Activated CD4-positive, alpha-beta T cell treated with anti-CD3 and anti-CD28 coated beads for 36 hours (primary cell): ENCODE measurements at regions not wholly inside any gene's neighbourhood (a gene's known extent, or its start where the extent isn't known, plus 50 kb on each side); places are given as distances from the start of the nearest gene placed in this dataset.

Experiments used
- ATAC-seq: fragments of 200-7000 bp; cut with Tn5 transposase; one replicate; pipeline ENCODE4 v1.10.0; 2021; ENCODE audit warnings: mild to moderate bottlenecking, moderate library complexity
- CTCF ChIA-PET: fragments of 350-600 bp; sonication (Branson Sonifier 250); formaldehyde crosslinking; loops from one replicate; lab custom pipeline; 2021; ENCODE audit warnings: antibody characterized with exemption; lab: Charles Lee
- POLR2A ChIA-PET: fragments of 350-600 bp; sonication (Branson Sonifier 250); formaldehyde crosslinking; loops from one replicate; lab custom pipeline; 2021; ENCODE audit warnings: antibody characterized with exemption, inconsistent platforms; lab: Charles Lee
- DNase-seq: peaks from one replicate; pipeline ENCODE4 v3.0.0-alpha.2; 2020
- H3K27ac Mint-ChIP-seq: one replicate; pipeline ENCODE4 v1.8.0; 2021; ENCODE audit warnings: mixed read lengths
- H3K27me3 Mint-ChIP-seq: one replicate; pipeline ENCODE4 v1.8.0; 2021; ENCODE audit warnings: mixed read lengths
- H3K36me3 Mint-ChIP-seq: one replicate; pipeline ENCODE4 v1.8.0; 2021; ENCODE audit warnings: low read depth, mixed read lengths
- H3K4me1 Mint-ChIP-seq: one replicate; pipeline ENCODE4 v1.8.0; 2021; ENCODE audit warnings: mixed read lengths
- H3K4me3 Mint-ChIP-seq: one replicate; pipeline ENCODE4 v1.8.0; 2021; ENCODE audit warnings: mild to moderate bottlenecking, moderate library complexity, mixed read lengths
- H3K9me3 Mint-ChIP-seq: one replicate; pipeline ENCODE4 v1.8.0; 2021; ENCODE audit warnings: low read depth, mixed read lengths
- intact Hi-C, 2 experiments: fragments of 100-400 bp; cut with DNase I in 1 of 2; cut with micrococcal nuclease in 1 of 2; formaldehyde crosslinking; loops; one replicate each; pipeline versions ENCODE4 v1.14.2 to v1.15.1; 2022 to 2024; cut with DNase I, micrococcal nuclease

DNA sequence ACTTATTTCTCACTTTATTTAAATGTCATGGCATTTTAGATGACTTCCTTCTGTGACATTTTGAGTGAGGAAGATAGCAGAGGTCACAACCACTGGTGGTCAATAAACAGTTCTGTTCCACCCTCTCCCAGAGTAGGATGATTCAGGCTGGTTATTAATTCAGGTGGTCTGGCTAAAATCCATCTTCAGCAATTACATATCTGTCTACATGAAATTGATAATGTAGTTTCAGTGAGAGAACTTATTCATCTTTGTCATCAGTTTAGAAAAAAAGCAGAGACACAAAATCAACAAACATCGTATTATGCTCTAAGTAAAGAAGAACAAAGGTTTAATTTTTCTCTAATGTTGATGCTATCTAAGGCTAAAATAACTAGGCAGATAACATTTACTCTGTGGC is 525.5 kb downstream of the TENT5A start:
- ChIA-PET POLR2A (no interaction called here), CTCF (no interaction called here)
- intact Hi-C loops, result no loop called here
- Mint-ChIP-seq H3K27me3 (no peaks in the 10 kb centered on the region), H3K9me3 (peaks cover 1% of the 10 kb centered on the region), H3K36me3 (no peaks in the 10 kb centered on the region), H3K4me3 (no peak overlapping the region), H3K27ac (no peak overlapping the region), H3K4me1 (no peaks in the 10 kb centered on the region)
- ATAC-seq, result no peak
- no peak for DNase-seq

DNA sequence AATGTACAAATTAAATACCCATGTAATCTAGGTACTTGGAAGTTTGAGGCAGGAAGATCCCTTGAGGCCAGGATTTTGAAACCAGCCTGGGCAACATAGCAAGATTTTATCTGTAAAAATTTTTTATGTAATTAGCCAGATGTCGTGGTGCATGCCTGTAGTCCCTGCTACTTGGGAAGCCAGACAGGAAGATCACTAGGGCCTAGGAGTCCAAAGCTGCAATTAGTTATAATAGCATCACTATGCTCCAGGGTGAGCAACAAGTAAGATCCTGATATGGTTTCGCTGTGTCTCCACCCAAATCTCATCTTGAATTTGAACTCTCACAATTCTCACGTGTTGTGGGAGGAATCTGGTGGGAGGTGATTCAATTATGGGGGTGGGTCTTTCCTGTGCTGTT is 535.8 kb downstream of the TENT5A start:
- Mint-ChIP-seq H3K9me3 (peaks cover 8% of the 10 kb centered on the region), H3K4me3 (no peak overlapping the region), H3K36me3 (no peaks in the 10 kb centered on the region), H3K27ac (no peak overlapping the region), H3K27me3 (no peaks in the 10 kb centered on the region), H3K4me1 (no peaks in the 10 kb centered on the region)
- POLR2A ChIA-PET, result no interaction called here
- ATAC-seq (no peak), DNase-seq (no peak)
- intact Hi-C loops, result no loop called here
- CTCF ChIA-PET, result no interaction called here

DNA sequence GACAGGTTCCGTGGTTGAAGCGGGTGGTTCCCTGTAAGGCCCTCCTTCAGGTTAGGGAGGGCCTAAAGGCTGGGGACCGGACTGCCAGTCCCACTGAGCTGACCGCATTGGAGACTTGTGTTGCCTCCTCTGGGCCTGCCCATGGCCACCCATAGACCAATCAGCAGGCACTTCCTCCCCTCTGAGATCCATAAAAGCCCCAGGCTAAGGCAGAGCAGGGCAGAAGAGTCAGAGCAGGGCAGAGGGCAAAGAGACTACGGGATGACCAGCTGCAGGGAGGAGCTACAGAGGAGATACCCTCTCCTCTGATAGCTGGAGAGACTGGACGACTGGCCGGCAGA is 537.4 kb downstream of the TENT5A start:
- POLR2A ChIA-PET, result no interaction called here
- H3K27ac Mint-ChIP-seq, result no peak overlapping the region
- DNase-seq (no peak), ATAC-seq (no peak)
- H3K36me3 Mint-ChIP-seq, result no peaks in the 10 kb centered on the region
- peaks cover 14% of the 10 kb centered on the region for H3K9me3 Mint-ChIP-seq
- no peaks in the 10 kb centered on the region for H3K4me1 Mint-ChIP-seq
- no peak overlapping the region for H3K4me3 Mint-ChIP-seq
- intact Hi-C loops, result no loop called here
- CTCF ChIA-PET, result no interaction called here
- H3K27me3 Mint-ChIP-seq, result no peaks in the 10 kb centered on the region

DNA sequence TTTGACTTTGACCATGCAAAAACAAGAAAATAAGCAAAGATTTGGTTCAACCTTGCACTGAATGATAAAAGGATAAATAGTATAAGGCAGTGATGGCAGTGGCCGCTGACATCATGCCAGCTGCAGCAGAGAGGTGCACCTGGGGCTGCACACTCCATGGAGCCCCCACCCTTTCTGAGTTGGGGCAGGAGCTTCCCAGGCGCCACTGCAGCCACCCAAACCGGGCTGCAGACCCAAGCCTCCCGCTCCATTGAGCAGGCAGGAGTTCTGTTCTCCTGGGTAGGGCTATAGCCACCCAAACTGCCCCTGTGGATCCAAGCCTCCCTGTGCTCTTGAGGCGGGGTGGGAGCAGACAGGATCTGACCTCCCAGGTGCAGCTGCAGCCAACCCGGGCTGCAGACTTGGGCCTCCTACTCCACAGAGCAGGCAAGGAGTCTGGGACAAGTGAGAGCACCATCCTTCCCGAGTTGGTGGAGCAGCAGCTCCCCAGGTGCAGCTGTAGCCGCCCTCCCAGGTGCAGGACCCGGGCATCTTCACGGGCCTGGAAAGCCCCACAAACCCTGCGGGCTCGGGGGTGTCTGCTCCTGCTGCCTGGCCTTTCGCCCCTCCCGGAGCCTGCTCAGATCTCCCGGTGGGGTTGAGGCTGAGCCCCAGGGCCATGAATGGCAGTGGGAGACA is 537.9 kb downstream of the TENT5A start:
- Mint-ChIP-seq H3K4me1 (no peaks in the 10 kb centered on the region), H3K9me3 (peaks cover 14% of the 10 kb centered on the region), H3K27me3 (no peaks in the 10 kb centered on the region), H3K4me3 (no peak overlapping the region), H3K36me3 (no peaks in the 10 kb centered on the region), H3K27ac (no peak overlapping the region)
- ChIA-PET CTCF (no interaction called here), POLR2A (no interaction called here)
- intact Hi-C loops, result no loop called here
- ATAC-seq (no peak), DNase-seq (no peak)

DNA sequence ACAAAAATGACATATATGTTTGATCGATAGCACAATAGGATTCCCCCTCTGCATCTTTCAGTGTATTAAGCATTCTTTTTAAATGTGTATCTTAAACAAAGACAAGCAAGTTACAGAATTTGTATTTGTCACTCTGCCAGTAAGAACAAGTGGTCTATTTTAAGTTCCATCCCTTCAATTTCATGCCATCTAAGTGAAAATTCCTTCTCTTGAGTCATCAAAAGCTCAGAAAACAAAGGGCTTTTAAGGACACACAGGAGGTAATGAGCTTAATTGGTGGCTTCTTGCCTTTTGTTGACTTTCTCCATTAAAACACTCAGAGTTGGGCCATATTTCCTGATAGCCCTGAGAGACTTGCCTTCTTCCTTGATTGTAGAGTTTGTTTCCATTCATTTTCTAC is 547.8 kb downstream of the TENT5A start:
- H3K4me1 Mint-ChIP-seq, result no peaks in the 10 kb centered on the region
- ATAC-seq (no peak), DNase-seq (no peak)
- H3K27ac Mint-ChIP-seq, result no peak overlapping the region
- H3K9me3 Mint-ChIP-seq, result peaks cover 7% of the 10 kb centered on the region
- CTCF ChIA-PET, result no interaction called here
- H3K4me3 Mint-ChIP-seq, result no peak overlapping the region
- no peaks in the 10 kb centered on the region for H3K36me3 Mint-ChIP-seq
- intact Hi-C loops, result no loop called here
- no peaks in the 10 kb centered on the region for H3K27me3 Mint-ChIP-seq
- POLR2A ChIA-PET, result no interaction called here

DNA sequence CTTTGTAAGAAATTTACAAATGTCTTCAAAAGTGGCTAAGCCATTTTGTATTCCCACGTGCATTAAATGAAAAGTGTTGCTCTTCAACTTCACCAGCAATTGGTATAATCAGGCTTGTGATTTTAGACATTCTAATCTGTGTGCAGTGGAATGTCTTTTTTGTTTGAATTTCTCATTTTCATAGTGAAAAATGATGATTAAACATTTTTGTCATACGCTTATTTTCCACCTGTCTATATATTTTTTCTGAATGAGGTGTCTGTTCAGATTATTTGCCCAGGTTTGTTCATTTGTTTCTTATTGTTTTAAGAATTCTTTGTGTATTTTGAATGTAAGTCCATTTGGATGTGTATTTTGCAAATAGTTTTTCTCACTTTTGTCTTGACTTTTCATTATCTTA is 558.1 kb downstream of the TENT5A start:
- CTCF ChIA-PET, result interaction anchor here (0.6 kb wide), 1 partner anchor 222 kb away, joined by 3 read pairs; no protein-coding TSS in a partner anchor
- POLR2A ChIA-PET, result no interaction called here
- peaks cover 2% of the 10 kb centered on the region for H3K9me3 Mint-ChIP-seq
- H3K27ac Mint-ChIP-seq, result no peak overlapping the region
- H3K36me3 Mint-ChIP-seq, result no peaks in the 10 kb centered on the region
- no peaks in the 10 kb centered on the region for H3K4me1 Mint-ChIP-seq
- H3K4me3 Mint-ChIP-seq, result no peak overlapping the region
- no peak for DNase-seq
- no peaks in the 10 kb centered on the region for H3K27me3 Mint-ChIP-seq
- no peak for ATAC-seq
- intact Hi-C loops, result no loop called here

DNA sequence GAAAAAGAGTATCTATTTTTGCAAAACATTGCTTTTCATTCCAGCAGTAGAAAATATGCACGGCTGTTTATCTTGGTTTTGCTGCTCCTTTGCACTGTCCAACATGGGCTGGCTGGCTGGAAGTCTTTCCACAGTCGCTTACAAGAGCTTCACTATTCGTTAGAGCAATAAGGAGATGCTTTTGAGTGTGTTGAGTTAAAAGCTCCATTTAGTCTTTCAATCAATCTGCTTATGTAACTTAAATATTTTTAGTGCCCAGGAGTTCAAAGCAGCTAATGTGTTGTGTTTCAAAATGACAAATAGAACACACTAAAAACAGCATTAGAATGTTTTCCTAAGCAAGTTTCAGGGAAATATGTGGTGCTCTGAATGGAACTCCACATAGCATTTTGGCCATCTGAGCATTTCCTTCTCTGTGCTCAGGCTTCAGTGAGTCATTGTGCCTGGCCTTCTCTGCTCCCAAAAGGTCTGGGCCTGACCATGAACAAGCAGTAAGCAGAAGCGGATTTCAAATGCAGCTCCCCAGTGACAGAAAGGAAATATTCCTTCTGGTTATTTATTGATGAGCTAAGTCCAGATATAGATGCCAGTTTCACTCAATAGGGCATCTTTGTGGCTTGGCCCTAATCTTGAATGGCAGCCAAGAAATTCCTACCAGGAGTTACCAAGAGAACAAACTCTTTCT is 580.3 kb downstream of the TENT5A start:
- DNase-seq (no peak), ATAC-seq (no peak)
- Mint-ChIP-seq H3K36me3 (no peaks in the 10 kb centered on the region), H3K4me1 (no peaks in the 10 kb centered on the region), H3K27me3 (no peaks in the 10 kb centered on the region), H3K9me3 (no peaks in the 10 kb centered on the region), H3K27ac (no peak overlapping the region), H3K4me3 (no peak overlapping the region)
- intact Hi-C loops, result no loop called here
- ChIA-PET CTCF (no interaction called here), POLR2A (no interaction called here)

DNA sequence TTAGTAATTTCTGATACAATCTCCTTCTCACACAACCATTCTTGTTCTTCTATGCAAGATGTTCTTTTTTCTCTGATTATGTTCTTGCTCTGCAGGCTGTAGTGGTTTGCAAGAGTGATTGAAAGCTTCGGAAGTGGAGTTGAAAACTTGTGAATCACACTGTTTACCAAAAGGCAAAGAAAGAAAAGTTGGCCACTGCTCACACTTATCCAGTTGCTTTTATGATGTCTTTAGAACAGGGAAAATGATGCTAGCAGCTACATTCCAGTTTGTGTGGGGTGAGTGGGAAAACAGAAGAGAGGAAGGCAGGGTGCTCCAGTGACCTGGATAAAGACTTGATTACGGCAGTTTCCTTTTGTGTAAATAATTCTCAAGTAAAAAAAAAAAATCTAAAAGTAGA is 583.3 kb downstream of the TENT5A start:
- Mint-ChIP-seq H3K4me3 (no peak overlapping the region), H3K36me3 (no peaks in the 10 kb centered on the region), H3K9me3 (no peaks in the 10 kb centered on the region), H3K4me1 (no peaks in the 10 kb centered on the region), H3K27ac (no peak overlapping the region), H3K27me3 (no peaks in the 10 kb centered on the region)
- ATAC-seq (no peak), DNase-seq (no peak)
- intact Hi-C loops, result no loop called here
- ChIA-PET CTCF (no interaction called here), POLR2A (no interaction called here)

DNA sequence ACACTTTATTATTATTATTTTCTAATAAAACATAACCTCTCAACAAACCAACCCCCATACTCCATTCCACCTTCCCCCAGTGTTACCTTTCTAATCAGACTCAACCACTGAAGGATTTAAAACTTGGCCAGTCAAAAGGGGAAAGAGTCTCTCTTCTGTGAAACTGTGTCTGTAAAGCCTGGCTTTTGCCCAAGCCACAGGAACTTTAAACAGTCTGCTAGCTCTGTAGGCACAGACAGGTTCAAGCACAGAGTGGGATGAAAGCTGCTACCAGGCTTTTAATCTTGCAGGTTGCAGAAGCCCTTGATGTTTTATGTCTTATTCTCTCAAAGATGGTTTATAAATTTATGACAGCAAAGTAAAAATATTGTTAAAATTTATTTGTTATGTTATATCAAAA is 585.7 kb downstream of the TENT5A start:
- Mint-ChIP-seq H3K27ac (no peak overlapping the region), H3K4me1 (no peaks in the 10 kb centered on the region), H3K27me3 (no peaks in the 10 kb centered on the region), H3K36me3 (no peaks in the 10 kb centered on the region), H3K4me3 (no peak overlapping the region), H3K9me3 (no peaks in the 10 kb centered on the region)
- POLR2A ChIA-PET, result no interaction called here
- intact Hi-C loops, result no loop called here
- CTCF ChIA-PET, result no interaction called here
- ATAC-seq, result no peak
- DNase-seq, result no peak

DNA sequence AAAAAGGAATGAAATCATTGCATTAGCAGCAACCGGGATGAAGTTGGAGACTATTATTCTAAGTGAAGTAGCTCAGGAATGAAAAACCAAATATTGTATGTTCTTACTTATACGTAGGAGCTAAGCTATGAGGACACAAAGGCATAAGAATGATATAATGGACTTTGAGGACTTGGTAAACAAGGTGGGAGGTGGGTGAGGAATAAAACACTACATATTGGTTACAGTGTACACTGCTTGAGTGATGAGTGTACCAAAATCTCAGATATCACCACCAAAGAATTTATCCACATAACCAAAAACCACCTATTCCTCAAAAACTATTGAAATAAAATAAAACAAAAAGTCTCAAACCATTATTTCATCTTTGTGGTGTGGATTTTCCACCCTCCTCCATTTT is 593.5 kb downstream of the TENT5A start:
- no peaks in the 10 kb centered on the region for H3K4me1 Mint-ChIP-seq
- no peaks in the 10 kb centered on the region for H3K36me3 Mint-ChIP-seq
- H3K27me3 Mint-ChIP-seq, result no peaks in the 10 kb centered on the region
- intact Hi-C loops, result no loop called here
- H3K27ac Mint-ChIP-seq, result no peak overlapping the region
- ChIA-PET POLR2A (no interaction called here), CTCF (no interaction called here)
- peaks cover 2% of the 10 kb centered on the region for H3K9me3 Mint-ChIP-seq
- H3K4me3 Mint-ChIP-seq, result no peak overlapping the region
- DNase-seq (no peak), ATAC-seq (no peak)

DNA sequence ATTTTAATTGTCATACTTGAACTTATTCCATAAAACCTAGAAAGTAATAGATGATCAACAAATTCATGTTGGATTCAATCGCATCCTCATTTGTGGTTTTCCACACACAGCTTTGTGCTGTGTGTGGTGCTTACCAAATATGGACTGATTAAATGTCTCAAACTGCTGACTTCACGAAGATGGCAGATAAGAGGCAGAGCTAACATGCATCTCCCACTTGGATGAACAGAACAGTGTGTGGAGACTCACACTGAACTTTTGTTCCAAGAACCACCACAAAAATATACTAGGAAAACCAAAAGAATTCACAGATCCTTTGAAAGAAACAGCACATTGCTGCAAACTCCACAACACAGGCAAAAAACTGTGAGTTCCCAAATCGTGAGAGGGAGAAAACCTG is 603.7 kb downstream of the TENT5A start:
- ChIA-PET POLR2A (no interaction called here), CTCF (no interaction called here)
- intact Hi-C loops, result no loop called here
- DNase-seq (no peak), ATAC-seq (no peak)
- Mint-ChIP-seq H3K27ac (no peak overlapping the region), H3K4me3 (no peak overlapping the region), H3K36me3 (no peaks in the 10 kb centered on the region), H3K9me3 (peaks cover 12% of the 10 kb centered on the region), H3K27me3 (no peaks in the 10 kb centered on the region), H3K4me1 (no peaks in the 10 kb centered on the region)

DNA sequence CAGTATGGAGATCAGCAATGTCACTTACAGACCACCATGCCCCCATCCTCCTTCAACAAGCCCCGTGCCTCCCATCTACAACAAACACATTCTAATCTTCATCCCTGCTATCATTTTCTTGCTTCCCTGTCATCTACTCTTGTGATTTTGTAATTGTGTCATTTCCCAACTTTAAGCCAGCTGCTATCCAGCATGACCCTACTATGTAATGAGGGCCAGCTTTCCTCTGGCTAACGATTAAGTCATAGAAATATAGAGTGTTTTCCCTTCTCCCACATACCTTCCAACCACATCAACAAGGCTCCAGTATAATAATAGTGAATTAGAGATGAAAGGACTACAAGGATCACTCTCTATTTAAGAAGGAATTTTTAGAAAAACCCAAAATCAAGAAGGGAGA is 607.0 kb downstream of the TENT5A start:
- no peaks in the 10 kb centered on the region for H3K4me1 Mint-ChIP-seq
- peaks cover 12% of the 10 kb centered on the region for H3K9me3 Mint-ChIP-seq
- intact Hi-C loops, result no loop called here

More for the DNA sequence above, 607.0 kb downstream of the TENT5A start:
- CTCF ChIA-PET, result no interaction called here
- POLR2A ChIA-PET, result no interaction called here
- Mint-ChIP-seq H3K36me3 (no peaks in the 10 kb centered on the region), H3K4me3 (no peak overlapping the region), H3K27ac (no peak overlapping the region), H3K27me3 (no peaks in the 10 kb centered on the region)
- DNase-seq (no peak), ATAC-seq (no peak)
